GM23338 (cell line): ENCODE measurements at regions not wholly inside any gene's neighbourhood (a gene's known extent, or its start where the extent isn't known, plus 50 kb on each side); places are given as distances from the start of the nearest gene placed in this dataset.
A peak's percentile ranks its signal among the peaks of the same experiment; 100 is the strongest.

ENCODE experiments used
- ATAC-seq: fragments of 200-7000 bp; cut with Tn5 transposase; 3 replicates; pipeline ENCODE4 v1.9.1; 2020
- DNase-seq: peaks from one replicate; pipeline ENCODE4 v3.0.0-alpha.2; 2015; ENCODE audit warnings: low spot score
- H2AFZ ChIP-seq: fragments of 200-600 bp; sonication (generic); 2 replicates; pipeline ENCODE4 v1.8.0; 2016; ENCODE audit warnings: antibody characterized with exemption, mild to moderate bottlenecking, moderate library complexity
- H3F3A ChIP-seq: fragments of 200-600 bp; sonication (generic); replicated peaks from 2 replicates; pipeline ENCODE4 v1.8.0; 2017; ENCODE audit warnings: antibody characterized with exemption, mixed run types, low read depth
- H3K27ac ChIP-seq: fragments of 200-600 bp; sonication (generic); 2 replicates; pipeline ENCODE4 v1.6.1; 2016; ENCODE audit warnings: low read depth
- H3K27me3 ChIP-seq: fragments of 200-600 bp; sonication (generic); 2 replicates; pipeline ENCODE4 v1.8.0; 2016; ENCODE audit warnings: mild to moderate bottlenecking, mixed run types, moderate library complexity; ENCODE audit not compliant: insufficient read depth
- H3K36me3 ChIP-seq: fragments of 200-600 bp; sonication (generic); 2 replicates; pipeline ENCODE4 v1.8.0; 2016; ENCODE audit warnings: mild to moderate bottlenecking; ENCODE audit not compliant: insufficient read depth
- H3K4me1 ChIP-seq: fragments of 200-600 bp; sonication (generic); 2 replicates; pipeline ENCODE4 v1.8.0; 2016; ENCODE audit warnings: mild to moderate bottlenecking, moderate library complexity; ENCODE audit not compliant: insufficient read depth
- H3K4me2 ChIP-seq: fragments of 200-600 bp; sonication (generic); 2 replicates; pipeline ENCODE4 v1.7.1; 2017; ENCODE audit warnings: mixed run types
- H3K4me3 ChIP-seq: fragments of 200-600 bp; sonication (generic); 2 replicates; pipeline ENCODE4 v1.6.1; 2016; ENCODE audit warnings: mixed run types
- H3K79me2 ChIP-seq: fragments of 200-600 bp; sonication (generic); replicated peaks from 2 replicates; pipeline ENCODE4 v1.8.0; 2017; ENCODE audit warnings: mild to moderate bottlenecking; ENCODE audit not compliant: insufficient read depth
- H3K9me2 ChIP-seq: fragments of 200-600 bp; sonication (generic); 2 replicates; pipeline ENCODE4 v1.8.0; 2017; ENCODE audit not compliant: insufficient read depth
- H4K20me1 ChIP-seq: fragments of 200-600 bp; sonication (generic); replicated peaks from 2 replicates; pipeline ENCODE4 v1.8.0; 2017; ENCODE audit warnings: mild to moderate bottlenecking; ENCODE audit not compliant: insufficient read depth
- H3K27ac Mint-ChIP-seq: 2 replicates; pipeline ENCODE4 v1.8.0; 2020; ENCODE audit warnings: inconsistent platforms, mild to moderate bottlenecking, moderate library complexity, mixed read lengths
- H3K27me3 Mint-ChIP-seq: 3 replicates; pipeline ENCODE4 v1.8.0; 2022; ENCODE audit warnings: low read depth, mild to moderate bottlenecking, moderate library complexity, mixed read lengths, inconsistent platforms; ENCODE audit not compliant: insufficient read depth, poor library complexity
- H3K36me3 Mint-ChIP-seq: 3 replicates; pipeline ENCODE4 v1.8.0; 2021; ENCODE audit warnings: low read depth, mild to moderate bottlenecking, inconsistent platforms, moderate library complexity, mixed read lengths
- H3K4me1 Mint-ChIP-seq: 3 replicates; pipeline ENCODE4 v1.8.0; 2020; ENCODE audit warnings: mild to moderate bottlenecking, inconsistent platforms, mixed read lengths
- H3K4me3 Mint-ChIP-seq: 3 replicates; pipeline ENCODE4 v1.8.0; 2021; ENCODE audit warnings: moderate library complexity, mild to moderate bottlenecking, inconsistent platforms, mixed read lengths
- H3K9me3 Mint-ChIP-seq: 3 replicates; pipeline ENCODE4 v1.8.0; 2020; ENCODE audit warnings: moderate library complexity, mild to moderate bottlenecking, inconsistent platforms, mixed read lengths
- CREB1 ChIP-seq: fragments of 250-450 bp; sonication (Bioruptor Pico); IDR thresholded peaks from 2 replicates; pipeline ENCODE4 v1.5.0; 2020; ENCODE audit warnings: low read depth, mild to moderate bottlenecking, moderate library complexity
- JUNB ChIP-seq: IDR thresholded peaks from one replicate; pipeline ENCODE4 v1.6.1; 2016; ENCODE audit warnings: antibody characterized with exemption; ENCODE audit not compliant: unreplicated experiment
- NANOG ChIP-seq: IDR thresholded peaks from 2 replicates; pipeline ENCODE4 v1.6.1; 2016; ENCODE audit warnings: antibody characterized with exemption, borderline replicate concordance
- POLR2AphosphoS5 ChIP-seq: IDR thresholded peaks from 2 replicates; pipeline ENCODE4 v1.6.1; 2016; ENCODE audit warnings: antibody characterized with exemption, low read depth
- STAT1 ChIP-seq: IDR thresholded peaks from one replicate; pipeline ENCODE4 v1.6.1; 2016; ENCODE audit warnings: antibody characterized with exemption; ENCODE audit not compliant: unreplicated experiment
- ZNF114 ChIP-seq: fragments of 250-450 bp; sonication (Bioruptor Pico); IDR thresholded peaks from 2 replicates; pipeline ENCODE4 v1.5.0; 2020; ENCODE audit warnings: mild to moderate bottlenecking, moderate library complexity
- ZNF331 ChIP-seq: fragments of 250-450 bp; sonication (Bioruptor Pico); IDR thresholded peaks from 2 replicates; pipeline ENCODE4 v1.5.0; 2020; ENCODE audit warnings: low read depth, mild to moderate bottlenecking, moderate library complexity
- TF ChIP-seq, protein P1 (sequence below), 2 experiments: fragments of 200-600 bp in 1 of 2; sonication (generic) in 1 of 2; conservative IDR thresholded peaks; 2 replicates each; pipeline versions ENCODE4 v1.5.1 to v1.6.1; 2016 to 2017; ENCODE audit warnings: antibody characterized with exemption in 2 of 2, low read depth in 2 of 2, mild to moderate bottlenecking in 2 of 2, moderate library complexity in 1 of 2
- TF ChIP-seq, protein P2 (sequence below): IDR thresholded peaks from 2 replicates; pipeline ENCODE4 v1.6.1; 2016; ENCODE audit warnings: antibody characterized with exemption
- TF ChIP-seq, protein P3 (sequence below): IDR thresholded peaks from one replicate; pipeline ENCODE4 v1.6.1; 2018; ENCODE audit warnings: antibody characterized with exemption; ENCODE audit not compliant: unreplicated experiment

DNA sequence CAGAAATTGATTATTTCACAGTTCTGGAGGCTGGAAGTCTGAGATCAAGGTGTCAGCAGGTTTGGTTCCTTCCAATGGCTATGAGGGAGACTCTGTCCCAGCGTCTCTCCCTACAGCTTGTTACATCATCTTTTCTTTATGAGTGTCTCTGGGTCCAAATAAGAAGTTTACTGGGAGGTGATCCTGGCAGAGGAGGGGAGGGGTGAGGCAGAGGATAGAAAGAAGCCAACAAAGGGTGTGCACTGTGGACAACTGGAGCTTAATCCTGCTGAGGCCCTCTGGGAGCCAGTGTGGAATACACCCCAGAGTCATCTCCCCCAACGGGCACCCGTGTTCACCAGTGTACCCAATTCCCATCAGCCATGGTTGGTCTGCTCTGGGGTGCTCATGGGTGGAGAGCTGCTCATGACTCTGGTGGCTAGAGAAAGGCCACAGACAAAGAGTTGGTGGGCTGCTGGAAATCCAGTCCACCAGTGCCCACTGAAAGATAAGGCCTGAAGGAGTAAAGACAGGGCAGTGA lies 57.5 kb upstream of the CTLA4 start (continued):
- TF ChIP-seq ZNF114 (no peak), POLR2AphosphoS5 (no peak), ZNF331 (CRISPR knock-in tag) (no peak)
- TF ChIP-seq, protein P1, sequence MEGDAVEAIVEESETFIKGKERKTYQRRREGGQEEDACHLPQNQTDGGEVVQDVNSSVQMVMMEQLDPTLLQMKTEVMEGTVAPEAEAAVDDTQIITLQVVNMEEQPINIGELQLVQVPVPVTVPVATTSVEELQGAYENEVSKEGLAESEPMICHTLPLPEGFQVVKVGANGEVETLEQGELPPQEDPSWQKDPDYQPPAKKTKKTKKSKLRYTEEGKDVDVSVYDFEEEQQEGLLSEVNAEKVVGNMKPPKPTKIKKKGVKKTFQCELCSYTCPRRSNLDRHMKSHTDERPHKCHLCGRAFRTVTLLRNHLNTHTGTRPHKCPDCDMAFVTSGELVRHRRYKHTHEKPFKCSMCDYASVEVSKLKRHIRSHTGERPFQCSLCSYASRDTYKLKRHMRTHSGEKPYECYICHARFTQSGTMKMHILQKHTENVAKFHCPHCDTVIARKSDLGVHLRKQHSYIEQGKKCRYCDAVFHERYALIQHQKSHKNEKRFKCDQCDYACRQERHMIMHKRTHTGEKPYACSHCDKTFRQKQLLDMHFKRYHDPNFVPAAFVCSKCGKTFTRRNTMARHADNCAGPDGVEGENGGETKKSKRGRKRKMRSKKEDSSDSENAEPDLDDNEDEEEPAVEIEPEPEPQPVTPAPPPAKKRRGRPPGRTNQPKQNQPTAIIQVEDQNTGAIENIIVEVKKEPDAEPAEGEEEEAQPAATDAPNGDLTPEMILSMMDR (conservative IDR thresholded peaks at IDR 0.05; ENCODE audit: low read depth in 2 of 2), result no peak
- TF ChIP-seq, protein P2, sequence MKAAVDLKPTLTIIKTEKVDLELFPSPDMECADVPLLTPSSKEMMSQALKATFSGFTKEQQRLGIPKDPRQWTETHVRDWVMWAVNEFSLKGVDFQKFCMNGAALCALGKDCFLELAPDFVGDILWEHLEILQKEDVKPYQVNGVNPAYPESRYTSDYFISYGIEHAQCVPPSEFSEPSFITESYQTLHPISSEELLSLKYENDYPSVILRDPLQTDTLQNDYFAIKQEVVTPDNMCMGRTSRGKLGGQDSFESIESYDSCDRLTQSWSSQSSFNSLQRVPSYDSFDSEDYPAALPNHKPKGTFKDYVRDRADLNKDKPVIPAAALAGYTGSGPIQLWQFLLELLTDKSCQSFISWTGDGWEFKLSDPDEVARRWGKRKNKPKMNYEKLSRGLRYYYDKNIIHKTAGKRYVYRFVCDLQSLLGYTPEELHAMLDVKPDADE, result no peak

DNA sequence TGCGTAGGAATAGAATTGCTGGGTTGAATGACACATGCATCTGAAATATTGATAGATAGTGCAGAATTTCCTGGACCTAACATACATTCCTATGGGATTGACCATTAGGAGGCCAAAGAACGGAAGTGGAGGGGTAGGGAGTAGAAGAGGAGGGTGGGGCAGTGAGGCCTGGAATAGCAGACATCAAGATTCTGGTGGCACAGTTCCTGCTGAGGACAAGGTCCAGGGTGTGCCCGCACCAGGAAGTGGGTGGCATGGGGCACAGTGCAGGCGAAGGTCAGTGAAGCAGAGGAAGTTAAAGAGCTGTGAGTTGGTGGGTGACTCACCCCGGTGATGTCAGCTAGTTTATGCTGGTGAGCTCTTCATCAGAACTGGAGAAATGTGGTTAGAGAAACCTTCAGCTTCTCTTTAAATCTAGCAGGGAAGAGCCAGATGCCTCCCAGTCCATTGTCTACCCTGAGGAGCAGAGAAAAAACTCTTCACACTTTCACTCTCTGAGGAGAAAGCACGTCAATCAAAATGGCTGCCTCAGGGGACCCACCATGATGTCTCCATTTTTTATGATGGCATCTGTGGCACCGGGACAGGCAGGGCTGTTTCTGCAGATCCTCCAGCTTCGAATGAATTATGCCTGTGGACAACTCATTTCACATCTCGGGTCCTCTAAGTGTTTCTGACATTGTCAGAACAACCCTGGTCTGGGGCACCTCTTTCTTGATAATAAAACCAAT lies 55.9 kb upstream of the CTLA4 start:
- peaks cover 5% of the 10 kb centered on the region; the same call in 2 of the 3 replicates for H3K4me1 Mint-ChIP-seq
- H3K27ac Mint-ChIP-seq, result no peak overlapping the region
- Histone ChIP-seq H3K9me2 (no peaks in the 10 kb centered on the region), H4K20me1 (no peaks in the 10 kb centered on the region), H3K36me3 (no peaks in the 10 kb centered on the region), H3K4me3 (no peak overlapping the region), H3K79me2 (no peaks in the 10 kb centered on the region), H3F3A (no peaks in the 10 kb centered on the region), H2AFZ (peak overlapping the region; percentile 40; the same call in 1 of the 2 replicates), H3K27ac (no peak overlapping the region), H3K4me1 (no peaks in the 10 kb centered on the region; the same call in 1 of the 2 replicates), H3K4me2 (no peak overlapping the region), H3K27me3 (no peaks in the 10 kb centered on the region)
- ATAC-seq (no peak), DNase-seq (no peak)
- no peak overlapping the region for H3K4me3 Mint-ChIP-seq
- no peaks in the 10 kb centered on the region for H3K36me3 Mint-ChIP-seq
- peaks cover 2% of the 10 kb centered on the region for H3K27me3 Mint-ChIP-seq
- H3K9me3 Mint-ChIP-seq, result no peaks in the 10 kb centered on the region
- no peak for TF ChIP-seq ZNF331 (CRISPR knock-in tag)
- TF ChIP-seq, protein P2, result no peak
- no peak for TF ChIP-seq CREB1
- TF ChIP-seq, protein P3, sequence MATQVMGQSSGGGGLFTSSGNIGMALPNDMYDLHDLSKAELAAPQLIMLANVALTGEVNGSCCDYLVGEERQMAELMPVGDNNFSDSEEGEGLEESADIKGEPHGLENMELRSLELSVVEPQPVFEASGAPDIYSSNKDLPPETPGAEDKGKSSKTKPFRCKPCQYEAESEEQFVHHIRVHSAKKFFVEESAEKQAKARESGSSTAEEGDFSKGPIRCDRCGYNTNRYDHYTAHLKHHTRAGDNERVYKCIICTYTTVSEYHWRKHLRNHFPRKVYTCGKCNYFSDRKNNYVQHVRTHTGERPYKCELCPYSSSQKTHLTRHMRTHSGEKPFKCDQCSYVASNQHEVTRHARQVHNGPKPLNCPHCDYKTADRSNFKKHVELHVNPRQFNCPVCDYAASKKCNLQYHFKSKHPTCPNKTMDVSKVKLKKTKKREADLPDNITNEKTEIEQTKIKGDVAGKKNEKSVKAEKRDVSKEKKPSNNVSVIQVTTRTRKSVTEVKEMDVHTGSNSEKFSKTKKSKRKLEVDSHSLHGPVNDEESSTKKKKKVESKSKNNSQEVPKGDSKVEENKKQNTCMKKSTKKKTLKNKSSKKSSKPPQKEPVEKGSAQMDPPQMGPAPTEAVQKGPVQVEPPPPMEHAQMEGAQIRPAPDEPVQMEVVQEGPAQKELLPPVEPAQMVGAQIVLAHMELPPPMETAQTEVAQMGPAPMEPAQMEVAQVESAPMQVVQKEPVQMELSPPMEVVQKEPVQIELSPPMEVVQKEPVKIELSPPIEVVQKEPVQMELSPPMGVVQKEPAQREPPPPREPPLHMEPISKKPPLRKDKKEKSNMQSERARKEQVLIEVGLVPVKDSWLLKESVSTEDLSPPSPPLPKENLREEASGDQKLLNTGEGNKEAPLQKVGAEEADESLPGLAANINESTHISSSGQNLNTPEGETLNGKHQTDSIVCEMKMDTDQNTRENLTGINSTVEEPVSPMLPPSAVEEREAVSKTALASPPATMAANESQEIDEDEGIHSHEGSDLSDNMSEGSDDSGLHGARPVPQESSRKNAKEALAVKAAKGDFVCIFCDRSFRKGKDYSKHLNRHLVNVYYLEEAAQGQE, result no peak
- TF ChIP-seq, protein P1 (conservative IDR thresholded peaks at IDR 0.05; ENCODE audit: low read depth in 2 of 2), result no peak
- TF ChIP-seq JUNB, result no peak
- TF ChIP-seq NANOG, result no peak
- no peak for TF ChIP-seq STAT1
